22Rv1 (cell line): ENCODE measurements at regions not wholly inside any gene's neighbourhood (a gene's known extent, or its start where the extent isn't known, plus 50 kb on each side); places are given as distances from the start of the nearest gene placed in this dataset.

Experiments used
- CTCF ChIP-seq: fragments of 450-650 bp; IDR thresholded peaks from 2 replicates; pipeline ENCODE4 v1.5.1; 2017; ENCODE audit warnings: mild to moderate bottlenecking
- ZFX ChIP-seq: fragments of 450-650 bp; IDR thresholded peaks from 2 replicates; pipeline ENCODE4 v1.6.1; 2017; ENCODE audit warnings: antibody characterized with exemption, borderline replicate concordance

- no peak for TF ChIP-seq CTCF
- TF ChIP-seq ZFX: no peak
These were observed 527.0 kb downstream of the CDH26 start for GRCh38 chr20:60485012-60485760.
